Testis (tissue), 2 donors: ENCODE measurements at regions not wholly inside any gene's neighbourhood (a gene's known extent, or its start where the extent isn't known, plus 50 kb on each side); places are given as distances from the start of the nearest gene placed in this dataset.

Experiments
- POLR2A ChIP-seq: fragments of 450-650 bp; IDR thresholded peaks from one replicate; pipeline ENCODE4 v1.6.1; 2017; ENCODE audit warnings: antibody characterized with exemption, mild to moderate bottlenecking, moderate library complexity
- TF ChIP-seq, protein P1 (sequence below), 3 experiments: fragments of 450-650 bp in 2 of 3; fragments of 200-600 bp in 1 of 3; sonication (generic) in 1 of 3; IDR thresholded peaks; one replicate each; pipeline ENCODE4 v1.5.1; 2016 to 2019; ENCODE audit warnings: antibody characterized with exemption in 3 of 3, mild to moderate bottlenecking in 2 of 3, moderate library complexity in 1 of 3

DNA sequence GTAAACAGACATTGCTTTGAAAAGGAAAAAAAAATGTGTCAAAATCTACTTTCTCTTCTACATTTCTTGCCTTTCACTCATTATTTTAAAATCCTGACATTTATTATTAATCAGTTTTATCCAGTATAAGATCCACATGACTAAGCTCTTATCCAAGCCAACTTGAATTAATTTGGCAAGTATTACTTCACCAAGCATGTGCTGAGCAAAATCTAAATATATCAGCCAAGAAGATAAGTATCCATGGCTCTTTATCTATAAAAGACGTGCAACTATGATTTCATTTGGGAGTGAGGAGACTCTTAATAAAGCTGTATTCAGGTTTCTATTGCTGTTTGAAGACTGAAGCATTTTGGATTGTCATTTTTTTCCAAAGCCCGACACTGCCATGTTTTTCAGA is 221.3 kb downstream of the TRIM36 start:
- TF ChIP-seq, protein P1, sequence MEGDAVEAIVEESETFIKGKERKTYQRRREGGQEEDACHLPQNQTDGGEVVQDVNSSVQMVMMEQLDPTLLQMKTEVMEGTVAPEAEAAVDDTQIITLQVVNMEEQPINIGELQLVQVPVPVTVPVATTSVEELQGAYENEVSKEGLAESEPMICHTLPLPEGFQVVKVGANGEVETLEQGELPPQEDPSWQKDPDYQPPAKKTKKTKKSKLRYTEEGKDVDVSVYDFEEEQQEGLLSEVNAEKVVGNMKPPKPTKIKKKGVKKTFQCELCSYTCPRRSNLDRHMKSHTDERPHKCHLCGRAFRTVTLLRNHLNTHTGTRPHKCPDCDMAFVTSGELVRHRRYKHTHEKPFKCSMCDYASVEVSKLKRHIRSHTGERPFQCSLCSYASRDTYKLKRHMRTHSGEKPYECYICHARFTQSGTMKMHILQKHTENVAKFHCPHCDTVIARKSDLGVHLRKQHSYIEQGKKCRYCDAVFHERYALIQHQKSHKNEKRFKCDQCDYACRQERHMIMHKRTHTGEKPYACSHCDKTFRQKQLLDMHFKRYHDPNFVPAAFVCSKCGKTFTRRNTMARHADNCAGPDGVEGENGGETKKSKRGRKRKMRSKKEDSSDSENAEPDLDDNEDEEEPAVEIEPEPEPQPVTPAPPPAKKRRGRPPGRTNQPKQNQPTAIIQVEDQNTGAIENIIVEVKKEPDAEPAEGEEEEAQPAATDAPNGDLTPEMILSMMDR (IDR thresholded peaks at IDR 0.05): no peak
- no peak for TF ChIP-seq POLR2A
